GM19351 (cell line): ENCODE measurements at regions not wholly inside any gene's neighbourhood (a gene's known extent, or its start where the extent isn't known, plus 50 kb on each side); places are given as distances from the start of the nearest gene placed in this dataset.
"Not testable (repeated sequence)": the region's sequence is repeated elsewhere in the genome, so short reads cannot be mapped to it uniquely, and the experiment has no call there.

Experiments used
- ATAC-seq: cut with Tn5 transposase; IDR thresholded peaks from one replicate; pipeline ENCODE4 v1.9.1; 2021; ENCODE audit warnings: mild to moderate bottlenecking, moderate library complexity; ENCODE audit not compliant: unreplicated experiment

GRCh38 chr12:83427586-83428136 is 741.0 kb downstream of the TMTC2 start:
- not testable (repeated sequence) for ATAC-seq

- ATAC-seq = no peak
These were observed 728.3 kb downstream of the TMTC2 start for GRCh38 chr12:83414981-83415380.

GRCh38 chr12:83408851-83409250 is 722.1 kb downstream of the TMTC2 start:
- ATAC-seq = no peak

GRCh38 chr12:83408146-83408545 is 721.4 kb downstream of the TMTC2 start:
- no peak for ATAC-seq

GRCh38 chr12:83404521-83404920 is 717.8 kb downstream of the TMTC2 start:
- ATAC-seq = no peak

GRCh38 chr12:83390186-83390585 is 703.5 kb downstream of the TMTC2 start:
- ATAC-seq = no peak

GRCh38 chr12:83389237-83389996 is 702.7 kb downstream of the TMTC2 start:
- no peak for ATAC-seq

- no peak for ATAC-seq
These were observed 701.8 kb downstream of the TMTC2 start for GRCh38 chr12:83388551-83388950.

- ATAC-seq = no peak
These were observed 700.0 kb downstream of the TMTC2 start for GRCh38 chr12:83386527-83387264.

- no peak for ATAC-seq
These were observed 691.6 kb downstream of the TMTC2 start for GRCh38 chr12:83378186-83378727.

- ATAC-seq = no peak
These were observed 678.6 kb downstream of the TMTC2 start for GRCh38 chr12:83365317-83365716.

GRCh38 chr12:83361475-83361874 is 674.8 kb downstream of the TMTC2 start:
- no peak for ATAC-seq

GRCh38 chr12:83361071-83361470 is 674.4 kb downstream of the TMTC2 start:
- ATAC-seq = no peak

GRCh38 chr12:83349907-83350611 is 663.4 kb downstream of the TMTC2 start:
- no peak for ATAC-seq

- no peak for ATAC-seq
These were observed 659.6 kb downstream of the TMTC2 start for GRCh38 chr12:83346333-83346732.

GRCh38 chr12:83343767-83344166 is 657.1 kb downstream of the TMTC2 start:
- no peak for ATAC-seq

- no peak for ATAC-seq
These were observed 649.0 kb downstream of the TMTC2 start for GRCh38 chr12:83335748-83336147.

GRCh38 chr12:83326666-83327065 is 640.0 kb downstream of the TMTC2 start:
- no peak for ATAC-seq

- ATAC-seq = no peak
These were observed 637.2 kb downstream of the TMTC2 start for GRCh38 chr12:83323866-83324265.

- ATAC-seq = no peak
These were observed 636.1 kb downstream of the TMTC2 start for GRCh38 chr12:83322809-83323208.

GRCh38 chr12:83321971-83322370 is 635.3 kb downstream of the TMTC2 start:
- ATAC-seq = no peak
